ENCODE measurements at regions not wholly inside any gene's neighbourhood (a gene's known extent, or its start where the extent isn't known, plus 50 kb on each side); places are given as distances from the start of the nearest gene placed in this dataset.
"Not testable (repeated sequence)": the region's sequence is repeated elsewhere in the genome, so short reads cannot be mapped to it uniquely, and the experiment has no call there.

DNA sequence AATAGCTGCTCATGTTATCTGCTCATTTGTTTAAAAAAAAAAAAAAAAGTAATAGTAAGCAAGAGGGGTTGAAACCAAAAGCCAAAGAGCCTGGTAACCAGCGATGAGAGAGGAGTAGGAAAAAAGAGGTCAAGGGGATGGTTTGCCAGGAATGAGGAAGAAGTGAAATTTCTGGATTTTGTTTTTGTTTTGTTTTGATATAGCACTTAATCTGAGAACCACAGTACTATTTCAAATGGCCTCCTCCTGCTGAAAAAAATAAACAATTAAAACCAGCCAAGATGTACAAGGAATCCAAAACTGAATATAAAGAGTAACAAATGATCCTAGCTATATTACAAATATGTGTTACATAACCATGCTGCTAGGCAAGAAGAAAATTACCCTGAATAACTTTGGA is 213.1 kb downstream of the FGFR2 start:
- Histone ChIP-seq H3K9me2 (replicated peaks; ENCODE audit: insufficient read depth) (no peaks in the 10 kb centered on the region), H3K4me1 (ENCODE audit: insufficient read depth) (no peaks in the 10 kb centered on the region), H3K79me2 (no peaks in the 10 kb centered on the region), H3K9me3 (ENCODE audit: low read depth) (no peaks in the 10 kb centered on the region), H3K27me3 (no peaks in the 10 kb centered on the region), H3K36me3 (replicated peaks; ENCODE audit: insufficient read depth, low read depth) (no peaks in the 10 kb centered on the region), H3K4me3 (no peak overlapping the region), H2AFZ (no peak overlapping the region), H3K27ac (no peak overlapping the region), H4K20me1 (ENCODE audit: insufficient read depth, poor library complexity, severe bottlenecking) (no peaks in the 10 kb centered on the region), H3K4me2 (no peak overlapping the region)
- TF ChIP-seq CTCF (IDR thresholded peaks at IDR 0.05; ENCODE audit: poor library complexity) (no peak), EZH2 (IDR thresholded peaks at IDR 0.05; ENCODE audit: borderline replicate concordance) (no peak), EZH2phosphoT487 (IDR thresholded peaks at IDR 0.05; ENCODE audit: low read depth, severe bottlenecking, unreplicated experiment) (no peak)
- no peak for DNase-seq (ENCODE audit: low spot score)
- 100% methylated on average over 1 of the region's 1 CpG for WGBS (ENCODE audit: low lambda C conversion rate, missing lambda C conversion rate)

DNA sequence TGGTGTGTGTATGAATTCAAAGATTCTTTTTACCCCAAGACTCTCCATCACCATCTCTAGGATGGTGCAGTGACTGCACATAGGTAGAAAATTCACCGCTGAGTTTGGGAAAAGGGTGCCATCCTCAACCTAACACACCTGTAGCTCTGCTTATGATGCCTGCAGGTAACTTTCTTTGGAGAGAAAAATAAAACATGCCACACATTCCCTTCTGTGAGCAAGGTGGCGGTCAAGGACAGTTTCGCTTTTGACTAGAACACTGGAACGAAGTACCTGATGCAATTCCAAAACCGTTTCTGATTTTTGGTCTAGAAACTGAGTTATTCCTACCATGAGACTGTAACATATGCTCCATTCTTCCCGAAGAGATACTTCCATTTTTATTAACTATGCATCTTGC is 205.6 kb downstream of the FGFR2 start:
- Histone ChIP-seq H3K9me2 (replicated peaks; ENCODE audit: insufficient read depth) (no peaks in the 10 kb centered on the region), H3K36me3 (replicated peaks; ENCODE audit: insufficient read depth, low read depth) (no peaks in the 10 kb centered on the region), H3K27ac (no peak overlapping the region), H2AFZ (no peak overlapping the region), H3K79me2 (no peaks in the 10 kb centered on the region), H3K4me2 (no peak overlapping the region), H4K20me1 (ENCODE audit: insufficient read depth, poor library complexity, severe bottlenecking) (no peaks in the 10 kb centered on the region), H3K9me3 (ENCODE audit: low read depth) (no peaks in the 10 kb centered on the region), H3K4me3 (no peak overlapping the region), H3K4me1 (ENCODE audit: insufficient read depth) (no peaks in the 10 kb centered on the region), H3K27me3 (no peaks in the 10 kb centered on the region)
- DNase-seq (ENCODE audit: low spot score) = no peak
- WGBS (ENCODE audit: low lambda C conversion rate, missing lambda C conversion rate) = 87% methylated on average over 6 of the region's 6 CpGs
- TF ChIP-seq EZH2phosphoT487 (IDR thresholded peaks at IDR 0.05; ENCODE audit: low read depth, severe bottlenecking, unreplicated experiment) (no peak), EZH2 (IDR thresholded peaks at IDR 0.05; ENCODE audit: borderline replicate concordance) (no peak), CTCF (IDR thresholded peaks at IDR 0.05; ENCODE audit: poor library complexity) (no peak)

GRCh38 chr10:121393522-121393921 is 204.7 kb downstream of the FGFR2 start:
- no peaks in the 10 kb centered on the region for H3K36me3 ChIP-seq (replicated peaks; ENCODE audit: insufficient read depth, low read depth)
- H2AFZ ChIP-seq = no peak overlapping the region
- H3K9me3 ChIP-seq (ENCODE audit: low read depth) = no peaks in the 10 kb centered on the region
- TF ChIP-seq EZH2 (IDR thresholded peaks at IDR 0.05; ENCODE audit: borderline replicate concordance) (no peak), CTCF (IDR thresholded peaks at IDR 0.05; ENCODE audit: poor library complexity) (no peak), EZH2phosphoT487 (IDR thresholded peaks at IDR 0.05; ENCODE audit: low read depth, severe bottlenecking, unreplicated experiment) (no peak)
- H4K20me1 ChIP-seq (ENCODE audit: insufficient read depth, poor library complexity, severe bottlenecking) = no peaks in the 10 kb centered on the region
- no peak for DNase-seq (ENCODE audit: low spot score)
- no peaks in the 10 kb centered on the region for H3K27me3 ChIP-seq
- H3K4me3 ChIP-seq = no peak overlapping the region
- no peak overlapping the region for H3K27ac ChIP-seq
- no peak overlapping the region for H3K4me2 ChIP-seq
- no peaks in the 10 kb centered on the region for H3K4me1 ChIP-seq (ENCODE audit: insufficient read depth)
- H3K79me2 ChIP-seq = no peaks in the 10 kb centered on the region
- no peaks in the 10 kb centered on the region for H3K9me2 ChIP-seq (replicated peaks; ENCODE audit: insufficient read depth)
- 87% methylated on average over 3 of the region's 3 CpGs for WGBS (ENCODE audit: low lambda C conversion rate, missing lambda C conversion rate)

GRCh38 chr10:121400507-121400906 is 197.7 kb downstream of the FGFR2 start:
- not testable (repeated sequence) for H3K4me1 ChIP-seq (ENCODE audit: insufficient read depth); H2AFZ ChIP-seq; H3K9me3 ChIP-seq (ENCODE audit: low read depth); H3K4me3 ChIP-seq; H3K4me2 ChIP-seq; H3K79me2 ChIP-seq; H3K27me3 ChIP-seq; H3K9me2 ChIP-seq (replicated peaks; ENCODE audit: insufficient read depth); H4K20me1 ChIP-seq (ENCODE audit: insufficient read depth, poor library complexity, severe bottlenecking); H3K27ac ChIP-seq; DNase-seq (ENCODE audit: low spot score); H3K36me3 ChIP-seq (replicated peaks; ENCODE audit: insufficient read depth, low read depth)
- 95% methylated on average over 4 of the region's 4 CpGs for WGBS (ENCODE audit: low lambda C conversion rate, missing lambda C conversion rate)
